Ureter (tissue), 1 donor: ENCODE measurements at regions not wholly inside any gene's neighbourhood (a gene's known extent, or its start where the extent isn't known, plus 50 kb on each side); places are given as distances from the start of the nearest gene placed in this dataset.

Experiments
- DNase-seq: peaks from one replicate; pipeline ENCODE4 v3.0.0-alpha.2; 2020; ENCODE audit warnings: low spot score
- donor health status: DM: yes; HTN: yes; CAD: no.

- DNase-seq, result no peak
Measured at GRCh38 chr16:9251026-9251425, 159.6 kb downstream of the HAPSTR1 start.

- DNase-seq, result no peak
Measured at GRCh38 chr16:9254863-9255262, 163.4 kb downstream of the HAPSTR1 start.

GRCh38 chr16:9256196-9256595 lies 164.8 kb downstream of the HAPSTR1 start:
- DNase-seq, result no peak

DNA sequence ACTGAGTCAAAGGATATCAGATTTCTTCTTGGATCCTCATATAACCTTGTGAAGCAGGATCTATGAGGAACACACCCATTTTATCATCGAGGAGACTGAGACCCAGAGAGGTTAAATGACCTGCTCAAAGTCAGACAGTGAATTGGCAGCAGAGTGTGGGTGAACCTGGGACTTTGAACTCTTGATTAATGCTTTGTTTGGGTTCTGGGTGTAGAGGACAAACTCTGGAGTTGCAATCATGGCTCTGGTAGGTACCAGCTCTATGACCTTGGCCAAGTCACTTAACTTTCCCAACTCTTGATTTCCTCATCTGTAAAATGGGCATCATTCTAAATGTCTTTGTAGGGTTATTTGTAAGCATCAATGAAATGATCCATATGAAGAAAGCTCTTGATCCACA lies 166.4 kb downstream of the HAPSTR1 start:
- no peak for DNase-seq

DNA sequence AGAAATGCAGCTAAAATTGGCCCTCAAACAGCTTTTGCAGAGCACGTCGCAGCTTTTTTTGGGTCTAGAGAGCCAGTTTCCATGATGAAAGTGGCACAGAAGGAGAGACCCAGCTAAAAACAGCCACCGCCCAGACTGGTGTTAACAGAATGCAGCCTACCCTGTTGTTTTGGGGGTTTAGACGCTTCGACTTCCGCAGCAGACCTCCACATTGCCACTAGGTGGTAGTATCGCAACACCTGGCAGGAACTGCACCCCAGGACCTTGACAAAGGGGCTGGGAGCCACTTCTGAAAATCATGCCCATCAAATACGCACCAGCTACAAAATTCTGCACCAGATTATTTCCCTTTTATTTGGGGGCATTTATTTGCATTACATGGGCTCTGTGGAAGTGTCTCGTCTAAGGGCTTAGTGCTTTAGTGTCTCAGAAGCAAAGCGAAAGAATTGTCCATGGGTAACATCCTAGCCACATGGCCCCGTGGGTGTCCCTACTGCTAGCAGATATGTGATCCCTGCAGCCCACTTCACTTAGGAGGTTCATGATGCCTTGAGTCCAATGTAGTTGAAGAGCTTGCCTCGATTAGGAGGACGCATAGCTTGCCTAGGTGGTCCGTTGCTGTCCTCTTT lies 167.1 kb downstream of the HAPSTR1 start:
- peak; percentile 42 for DNase-seq

DNA sequence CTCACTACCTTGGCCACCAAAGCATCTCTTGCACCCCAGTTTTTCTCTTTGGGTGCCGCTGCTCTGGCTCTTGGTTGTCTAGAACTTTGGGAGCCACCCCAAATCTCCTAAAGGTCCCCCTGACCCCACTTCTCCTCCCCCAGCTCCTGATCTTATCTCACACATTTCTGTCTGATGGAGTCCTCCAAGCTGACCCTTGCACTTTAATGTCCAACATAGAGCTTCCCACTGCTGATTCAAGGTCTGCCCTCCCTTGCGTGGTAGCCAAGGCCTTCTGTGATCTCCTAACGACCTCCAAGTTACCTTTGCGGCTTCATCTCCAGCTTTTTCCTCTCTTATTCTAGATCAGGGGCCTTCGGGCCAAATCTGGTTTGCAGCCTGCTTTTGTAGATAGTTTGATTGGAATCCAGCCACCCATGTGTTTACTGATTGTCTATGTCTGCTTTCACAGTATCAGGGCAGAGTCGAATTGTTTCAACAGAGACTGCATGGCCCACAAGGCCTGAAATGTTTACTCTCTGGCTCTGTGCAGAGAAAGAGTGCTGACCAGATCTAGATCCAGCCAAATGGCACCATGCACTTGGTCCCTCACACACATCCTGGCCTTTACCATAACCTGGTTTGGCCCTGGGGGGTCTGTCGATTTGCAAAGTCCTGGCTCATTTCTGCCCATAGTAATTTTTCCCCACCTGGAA lies 168.6 kb downstream of the HAPSTR1 start:
- no peak for DNase-seq

DNA sequence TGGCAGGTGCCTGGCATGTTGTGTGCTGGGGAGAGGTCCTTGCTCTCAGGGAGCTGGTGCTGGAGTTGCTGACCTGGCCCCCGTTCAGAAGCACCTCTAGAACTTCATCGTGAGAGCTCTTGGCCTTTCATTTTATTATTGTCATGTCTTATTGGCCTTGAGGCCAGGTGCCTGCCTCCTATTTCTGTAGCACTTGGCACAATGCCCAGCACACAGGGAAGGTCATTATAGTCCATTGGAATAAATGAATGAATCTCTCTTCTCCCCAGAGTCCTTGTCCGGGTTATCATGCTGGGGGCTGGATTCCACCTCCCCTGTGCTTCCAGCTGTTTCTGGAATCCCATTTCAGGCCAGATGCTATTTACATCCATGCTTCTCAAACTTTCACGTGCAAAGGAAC lies 169.2 kb downstream of the HAPSTR1 start:
- no peak for DNase-seq

GRCh38 chr16:9261376-9261775 lies 169.9 kb downstream of the HAPSTR1 start:
- DNase-seq, result no peak

GRCh38 chr16:9262941-9263715 lies 171.7 kb downstream of the HAPSTR1 start:
- DNase-seq, result no peak

- no peak for DNase-seq
Measured at GRCh38 chr16:9264067-9264466, 172.6 kb downstream of the HAPSTR1 start.

GRCh38 chr16:9268446-9268845 lies 177.0 kb downstream of the HAPSTR1 start:
- no peak for DNase-seq

- no peak for DNase-seq
Measured at GRCh38 chr16:9270424-9270823, 179.0 kb downstream of the HAPSTR1 start.

DNA sequence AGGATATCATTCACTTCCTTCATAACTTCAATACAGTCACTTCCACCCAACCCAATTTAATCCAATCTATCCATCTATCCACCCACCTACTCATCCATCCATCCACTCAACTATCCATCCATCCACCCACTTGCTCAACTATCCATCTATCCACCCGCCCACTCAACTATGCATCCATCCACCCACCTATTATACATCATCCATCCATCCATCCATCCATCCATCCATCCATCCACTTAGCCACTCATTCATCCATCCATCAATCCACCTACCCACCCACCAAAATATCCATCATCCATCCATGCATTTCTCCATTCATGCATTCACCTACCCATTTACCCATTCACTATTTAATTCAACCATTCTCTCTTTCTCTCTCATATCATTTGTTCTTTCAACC lies 179.5 kb downstream of the HAPSTR1 start:
- no peak for DNase-seq

- no peak for DNase-seq
Measured at GRCh38 chr16:9271841-9272240, 180.4 kb downstream of the HAPSTR1 start.

- no peak for DNase-seq
Measured at GRCh38 chr16:9275377-9275776, 183.9 kb downstream of the HAPSTR1 start.

GRCh38 chr16:9275816-9276354 lies 184.4 kb downstream of the HAPSTR1 start:
- DNase-seq, result no peak

DNA sequence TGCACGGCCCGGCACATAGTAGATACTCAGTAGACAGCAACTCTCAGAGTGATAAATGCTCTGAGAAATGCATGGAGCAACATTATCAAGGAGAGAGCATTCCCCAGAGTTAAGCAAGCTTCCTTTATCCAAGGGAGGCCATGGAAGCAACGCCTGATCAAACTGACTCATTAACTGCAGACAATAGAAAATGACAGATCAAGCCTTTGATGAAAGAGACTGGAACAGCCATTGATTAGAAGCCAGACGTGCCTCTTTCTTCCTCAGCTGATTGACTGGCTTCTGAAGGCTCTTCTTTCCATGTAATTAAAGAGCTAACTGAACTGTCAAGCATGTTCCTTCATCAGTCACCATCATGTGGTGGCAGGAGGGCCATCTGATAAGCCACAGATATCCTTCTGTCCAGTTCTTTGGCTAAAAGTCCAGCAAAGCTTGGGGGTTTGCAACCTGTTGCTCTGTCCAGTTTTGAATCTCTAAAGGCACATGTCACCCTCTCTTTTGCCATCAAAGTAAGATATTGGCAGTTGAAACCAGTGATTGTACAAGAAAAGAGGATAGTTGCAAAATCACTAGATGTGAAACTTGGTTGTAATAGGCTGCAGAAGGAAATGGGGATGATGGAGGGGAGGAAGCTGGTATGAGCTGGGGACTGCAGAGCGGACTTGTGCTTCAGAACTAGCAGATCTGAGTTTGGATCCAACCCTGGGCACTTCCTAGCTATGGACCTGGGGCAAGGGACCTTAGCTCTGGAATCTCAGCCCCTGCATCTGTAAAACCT lies 188.0 kb downstream of the HAPSTR1 start:
- DNase-seq, result no peak

DNA sequence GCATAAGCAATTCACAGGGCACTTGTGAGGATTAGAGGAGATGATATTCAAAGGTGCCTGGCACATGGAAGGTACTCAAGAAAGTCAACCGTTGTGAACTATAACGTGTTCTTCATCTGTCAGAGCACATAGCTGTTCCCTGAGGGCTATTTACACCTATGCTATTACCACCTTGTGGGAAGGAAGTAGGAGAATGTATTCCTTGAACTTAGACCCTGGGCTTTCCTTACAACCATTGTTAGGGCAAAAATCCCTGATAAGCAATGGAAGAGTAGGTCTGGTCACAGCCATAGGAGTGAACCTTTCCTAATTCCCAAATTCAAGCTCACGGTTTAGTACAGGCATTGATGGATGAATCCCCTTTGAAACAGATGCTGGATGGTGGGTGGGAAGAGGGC lies 188.6 kb downstream of the HAPSTR1 start:
- no peak for DNase-seq

GRCh38 chr16:9286930-9287329 lies 195.5 kb downstream of the HAPSTR1 start:
- no peak for DNase-seq

DNA sequence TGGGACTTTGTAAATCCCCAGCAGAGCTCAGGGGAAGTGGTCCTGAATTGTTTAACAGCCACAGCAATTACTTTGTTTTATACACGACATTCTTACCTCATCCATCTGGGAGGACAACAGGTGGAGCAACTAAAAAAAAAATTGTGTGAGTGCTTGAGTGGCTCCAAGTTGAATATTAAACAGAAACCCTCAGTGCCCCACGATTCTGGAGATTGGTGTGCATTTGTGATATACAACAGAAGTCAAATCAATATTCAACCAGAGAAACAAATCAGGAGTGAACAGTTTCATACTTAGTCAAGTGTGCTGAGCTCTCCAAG lies 204.8 kb downstream of the HAPSTR1 start:
- no peak for DNase-seq

DNA sequence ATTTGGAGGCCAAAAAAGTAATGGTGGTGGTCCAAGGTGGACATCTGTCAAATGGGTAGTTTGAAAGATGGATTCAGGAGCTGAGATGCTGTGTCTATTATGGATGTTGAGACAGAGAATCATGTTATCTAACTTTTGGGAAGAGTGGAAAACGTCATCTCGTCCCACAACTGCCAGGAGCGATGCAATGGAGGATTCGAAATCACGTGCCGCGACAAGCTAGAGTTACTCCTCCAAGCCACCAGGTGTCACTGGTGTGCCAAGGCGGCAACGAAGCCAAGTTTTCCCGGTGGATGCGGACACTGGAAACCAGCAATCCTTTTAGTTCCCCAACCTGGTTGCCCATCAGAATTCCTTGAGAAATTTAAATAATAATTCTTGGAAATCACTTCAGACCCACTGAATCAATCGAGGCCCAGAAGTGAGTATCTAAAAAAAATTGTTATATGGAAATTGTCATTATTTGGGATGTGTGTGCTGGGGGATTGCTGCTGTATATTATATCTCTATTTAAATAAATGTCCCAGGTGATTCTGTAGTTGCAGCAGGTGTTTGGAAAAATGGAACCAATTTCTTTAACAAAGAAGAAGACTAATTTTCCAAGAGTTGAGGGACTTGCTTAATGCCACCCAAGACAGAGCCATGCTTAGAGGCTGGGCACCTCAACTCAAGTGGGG lies 206.1 kb downstream of the HAPSTR1 start:
- no peak for DNase-seq

DNA sequence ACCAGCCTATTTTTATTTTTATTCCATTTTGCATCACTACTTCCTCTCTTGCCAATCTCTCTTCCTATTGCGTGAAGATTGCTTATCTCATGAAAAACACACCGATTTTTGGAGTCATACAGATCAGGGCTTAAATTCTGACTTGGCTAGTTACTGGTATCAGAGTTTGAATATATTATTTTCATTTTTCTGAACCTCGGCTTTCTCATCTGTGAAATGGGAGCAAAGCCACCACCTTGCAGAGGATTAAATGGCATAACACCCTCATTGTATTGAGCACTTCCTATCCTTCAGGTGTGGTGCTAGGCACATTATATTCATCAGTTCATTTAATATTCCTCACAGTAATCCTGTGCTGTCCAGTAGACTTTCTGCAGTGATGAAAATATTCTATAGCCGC lies 208.8 kb downstream of the HAPSTR1 start:
- no peak for DNase-seq
